ENCODE measurements at regions not wholly inside any gene's neighbourhood (a gene's known extent, or its start where the extent isn't known, plus 50 kb on each side); places are given as distances from the start of the nearest gene placed in this dataset.
A peak's percentile ranks its signal among the peaks of the same experiment; 100 is the strongest.

DNA sequence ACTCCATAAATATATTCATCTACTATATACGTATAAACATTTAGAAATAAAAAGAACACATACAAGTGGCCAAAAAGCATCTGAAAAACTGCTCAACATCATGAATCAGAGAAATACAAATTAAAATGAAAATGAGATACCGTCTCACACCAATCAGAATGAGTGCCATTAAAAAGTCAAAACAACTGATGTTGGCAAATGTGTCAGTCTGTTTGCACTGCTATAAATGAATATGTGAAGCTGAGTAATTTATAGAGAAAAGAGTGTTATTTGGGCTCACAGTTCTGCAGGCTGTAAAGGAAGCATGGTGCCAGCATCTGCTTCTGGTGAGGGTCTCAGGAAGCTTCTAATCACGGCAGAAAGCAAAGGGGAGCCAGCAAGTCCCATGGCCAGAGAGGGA is 620.3 kb upstream of the CCDC54 start:
- TF ChIP-seq, protein P1, sequence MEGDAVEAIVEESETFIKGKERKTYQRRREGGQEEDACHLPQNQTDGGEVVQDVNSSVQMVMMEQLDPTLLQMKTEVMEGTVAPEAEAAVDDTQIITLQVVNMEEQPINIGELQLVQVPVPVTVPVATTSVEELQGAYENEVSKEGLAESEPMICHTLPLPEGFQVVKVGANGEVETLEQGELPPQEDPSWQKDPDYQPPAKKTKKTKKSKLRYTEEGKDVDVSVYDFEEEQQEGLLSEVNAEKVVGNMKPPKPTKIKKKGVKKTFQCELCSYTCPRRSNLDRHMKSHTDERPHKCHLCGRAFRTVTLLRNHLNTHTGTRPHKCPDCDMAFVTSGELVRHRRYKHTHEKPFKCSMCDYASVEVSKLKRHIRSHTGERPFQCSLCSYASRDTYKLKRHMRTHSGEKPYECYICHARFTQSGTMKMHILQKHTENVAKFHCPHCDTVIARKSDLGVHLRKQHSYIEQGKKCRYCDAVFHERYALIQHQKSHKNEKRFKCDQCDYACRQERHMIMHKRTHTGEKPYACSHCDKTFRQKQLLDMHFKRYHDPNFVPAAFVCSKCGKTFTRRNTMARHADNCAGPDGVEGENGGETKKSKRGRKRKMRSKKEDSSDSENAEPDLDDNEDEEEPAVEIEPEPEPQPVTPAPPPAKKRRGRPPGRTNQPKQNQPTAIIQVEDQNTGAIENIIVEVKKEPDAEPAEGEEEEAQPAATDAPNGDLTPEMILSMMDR (IDR thresholded peaks at IDR 0.05; ENCODE audit: low read depth, low read length, missing control alignments), result no peak
- Histone ChIP-seq H3K27me3 (replicated peaks) (no peaks in the 10 kb centered on the region), H3K4me3 (ENCODE audit: low read depth, low read length) (no peak overlapping the region), H3K36me3 (replicated peaks) (no peaks in the 10 kb centered on the region), H3K27ac (no peak overlapping the region)
- no peak for DNase-seq
- in situ Hi-C loops (cut with HindIII; ENCODE audit: low pct_ligation_motif_present, low sequenced_read_pairs), result no loop called here

DNA sequence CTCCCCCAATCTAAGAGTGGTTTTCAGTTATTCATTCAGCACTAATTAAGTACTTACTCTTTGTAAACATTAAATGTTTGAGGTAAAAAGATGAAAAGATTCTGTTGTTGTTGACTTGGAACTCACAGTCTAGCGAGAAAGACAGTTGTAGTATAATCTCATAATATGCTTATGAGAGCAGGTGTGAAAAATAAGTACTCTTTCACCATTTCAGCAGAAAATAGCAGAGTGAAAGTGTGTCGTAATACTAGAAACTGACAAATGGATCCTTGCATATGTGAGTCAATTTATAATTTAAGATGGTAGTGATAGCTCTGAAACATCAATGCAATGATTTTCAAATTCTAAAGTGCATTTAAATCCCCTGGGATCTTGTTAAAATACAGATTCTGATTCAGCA is 618.8 kb upstream of the CCDC54 start:
- no peaks in the 10 kb centered on the region for H3K36me3 ChIP-seq (replicated peaks)
- DNase-seq, result no peak
- in situ Hi-C loops (cut with HindIII; ENCODE audit: low pct_ligation_motif_present, low sequenced_read_pairs), result no loop called here
- no peak overlapping the region for H3K4me3 ChIP-seq (ENCODE audit: low read depth, low read length)
- no peak overlapping the region for H3K27ac ChIP-seq
- TF ChIP-seq, protein P1 (IDR thresholded peaks at IDR 0.05; ENCODE audit: low read depth, low read length, missing control alignments), result no peak
- no peaks in the 10 kb centered on the region for H3K27me3 ChIP-seq (replicated peaks)

- DNase-seq, result no peak
- no peaks in the 10 kb centered on the region for H3K27me3 ChIP-seq (replicated peaks)
- TF ChIP-seq, protein P1 (IDR thresholded peaks at IDR 0.05; ENCODE audit: low read depth, low read length, missing control alignments), result no peak
- no peak overlapping the region for H3K27ac ChIP-seq
- in situ Hi-C loops (cut with HindIII; ENCODE audit: low pct_ligation_motif_present, low sequenced_read_pairs), result no loop called here
- H3K36me3 ChIP-seq (replicated peaks), result no peaks in the 10 kb centered on the region
- no peak overlapping the region for H3K4me3 ChIP-seq (ENCODE audit: low read depth, low read length)
Observed at GRCh38 chr3:106759731-106760130, 617.5 kb upstream of the CCDC54 start.

GRCh38 chr3:106765342-106765741 is 611.9 kb upstream of the CCDC54 start:
- peak; percentile 93 for DNase-seq
- no peak overlapping the region for H3K4me3 ChIP-seq (ENCODE audit: low read depth, low read length)
- in situ Hi-C loops (cut with HindIII; ENCODE audit: low pct_ligation_motif_present, low sequenced_read_pairs), result no loop called here
- H3K27me3 ChIP-seq (replicated peaks), result no peaks in the 10 kb centered on the region
- H3K36me3 ChIP-seq (replicated peaks), result no peaks in the 10 kb centered on the region
- H3K27ac ChIP-seq, result peak overlapping the region; percentile 47
- TF ChIP-seq, protein P1 (IDR thresholded peaks at IDR 0.05; ENCODE audit: low read depth, low read length, missing control alignments), result no peak

GRCh38 chr3:106768941-106769480 is 608.2 kb upstream of the CCDC54 start:
- H3K27ac ChIP-seq, result no peak overlapping the region
- in situ Hi-C loops (cut with HindIII; ENCODE audit: low pct_ligation_motif_present, low sequenced_read_pairs), result no loop called here
- TF ChIP-seq, protein P1 (IDR thresholded peaks at IDR 0.05; ENCODE audit: low read depth, low read length, missing control alignments), result no peak
- H3K36me3 ChIP-seq (replicated peaks), result no peaks in the 10 kb centered on the region
- DNase-seq, result no peak
- H3K4me3 ChIP-seq (ENCODE audit: low read depth, low read length), result no peak overlapping the region
- H3K27me3 ChIP-seq (replicated peaks), result no peaks in the 10 kb centered on the region

DNA sequence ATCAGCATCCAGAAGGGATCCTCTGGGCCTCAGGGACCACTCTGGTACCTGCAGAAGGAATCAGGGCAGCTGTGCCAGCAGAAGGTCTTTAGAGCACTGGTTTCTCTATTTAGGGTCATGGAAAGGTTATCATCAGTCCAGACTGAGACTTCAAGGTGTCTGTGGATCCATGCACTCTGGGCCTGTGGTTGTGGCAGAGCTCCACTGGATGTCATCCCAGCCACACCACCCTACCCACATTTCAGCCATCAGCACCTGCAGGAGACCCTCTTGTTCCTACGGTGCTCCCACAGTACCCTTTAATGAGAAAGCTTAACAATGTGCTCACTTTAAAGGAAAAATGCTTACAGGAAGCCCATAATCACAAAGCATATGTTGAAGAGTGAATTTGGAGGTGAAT is 603.4 kb upstream of the CCDC54 start:
- Histone ChIP-seq H3K27me3 (replicated peaks) (no peaks in the 10 kb centered on the region), H3K36me3 (replicated peaks) (no peaks in the 10 kb centered on the region), H3K4me3 (ENCODE audit: low read depth, low read length) (no peak overlapping the region), H3K27ac (no peak overlapping the region)
- TF ChIP-seq, protein P1 (IDR thresholded peaks at IDR 0.05; ENCODE audit: low read depth, low read length, missing control alignments), result no peak
- no peak for DNase-seq
- in situ Hi-C loops (cut with HindIII; ENCODE audit: low pct_ligation_motif_present, low sequenced_read_pairs), result no loop called here

All from brain microvascular endothelial cell (primary cell).